Activated T-helper 1 cell treated with anti-CD3 and anti-CD28 coated beads, Interleukin-12 subunit alpha, Interleukin-12 subunit beta, Interleukin-2, Interleukin-4 antibody, amounts not matched to agents 30 ng/mL and 10 ng/mL and 1 ng/mL, durations not matched to agents 14 hours and 24 hours and 36 hours (primary cell): ENCODE measurements at regions not wholly inside any gene's neighbourhood (a gene's known extent, or its start where the extent isn't known, plus 50 kb on each side); places are given as distances from the start of the nearest gene placed in this dataset.

ENCODE experiments used
- DNase-seq: peaks from one replicate; pipeline ENCODE4 v3.0.0; 2021; ENCODE audit warnings: low spot score
- H3K27ac Mint-ChIP-seq: one replicate; pipeline ENCODE4 v1.8.0; 2021; ENCODE audit warnings: mild to moderate bottlenecking, mixed read lengths
- H3K27me3 Mint-ChIP-seq: one replicate; pipeline ENCODE4 v1.8.0; 2022; ENCODE audit warnings: mild to moderate bottlenecking, moderate library complexity, mixed read lengths; ENCODE audit not compliant: insufficient read depth
- H3K36me3 Mint-ChIP-seq: one replicate; pipeline ENCODE4 v1.8.0; 2021; ENCODE audit warnings: low read depth, mixed read lengths
- H3K4me1 Mint-ChIP-seq: one replicate; pipeline ENCODE4 v1.8.0; 2021; ENCODE audit warnings: low read depth, mixed read lengths
- H3K4me3 Mint-ChIP-seq: one replicate; pipeline ENCODE4 v1.8.0; 2021; ENCODE audit warnings: mild to moderate bottlenecking, moderate library complexity, mixed read lengths
- H3K9me3 Mint-ChIP-seq: one replicate; pipeline ENCODE4 v1.8.0; 2021; ENCODE audit warnings: mixed read lengths
- intact Hi-C: fragments of 100-400 bp; cut with micrococcal nuclease; formaldehyde crosslinking; loops from one replicate; pipeline ENCODE4 v1.15.1; 2024

- no peaks in the 10 kb centered on the region for H3K27me3 Mint-ChIP-seq
- no peaks in the 10 kb centered on the region for H3K9me3 Mint-ChIP-seq
- no peak for DNase-seq
- no peak overlapping the region for H3K4me3 Mint-ChIP-seq
- H3K4me1 Mint-ChIP-seq, result no peaks in the 10 kb centered on the region
- no peak overlapping the region for H3K27ac Mint-ChIP-seq
- H3K36me3 Mint-ChIP-seq, result no peaks in the 10 kb centered on the region
- intact Hi-C loops, result no loop called here
Observed at GRCh38 chr20:60573003-60573680, 614.9 kb downstream of the CDH26 start.

DNA sequence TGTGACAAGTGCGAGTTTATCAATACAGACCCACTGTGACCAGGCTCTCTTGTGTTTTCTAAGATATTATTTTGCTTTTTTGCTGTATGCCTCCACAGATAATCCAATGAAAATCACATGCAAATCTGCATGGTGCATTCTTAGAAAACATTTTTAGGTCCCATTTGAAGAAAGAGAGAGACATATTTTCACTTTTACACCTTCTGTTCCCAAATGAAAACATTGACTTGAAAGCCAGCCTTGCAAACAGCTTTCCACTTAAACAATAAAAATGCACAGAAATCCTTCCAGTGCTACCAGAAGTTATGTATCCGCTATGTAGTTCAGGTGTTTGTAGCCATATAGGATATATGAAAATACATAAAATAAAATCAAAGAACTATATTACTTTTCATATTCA lies 618.0 kb downstream of the CDH26 start:
- Mint-ChIP-seq H3K4me1 (no peaks in the 10 kb centered on the region), H3K27ac (no peak overlapping the region), H3K4me3 (no peak overlapping the region), H3K27me3 (no peaks in the 10 kb centered on the region), H3K36me3 (no peaks in the 10 kb centered on the region), H3K9me3 (no peaks in the 10 kb centered on the region)
- DNase-seq, result no peak
- intact Hi-C loops, result no loop called here

GRCh38 chr20:60579941-60580515 lies 621.8 kb downstream of the CDH26 start:
- DNase-seq, result no peak
- intact Hi-C loops, result no loop called here
- Mint-ChIP-seq H3K4me1 (no peaks in the 10 kb centered on the region), H3K27ac (no peak overlapping the region), H3K36me3 (no peaks in the 10 kb centered on the region), H3K9me3 (no peaks in the 10 kb centered on the region), H3K4me3 (no peak overlapping the region), H3K27me3 (no peaks in the 10 kb centered on the region)

DNA sequence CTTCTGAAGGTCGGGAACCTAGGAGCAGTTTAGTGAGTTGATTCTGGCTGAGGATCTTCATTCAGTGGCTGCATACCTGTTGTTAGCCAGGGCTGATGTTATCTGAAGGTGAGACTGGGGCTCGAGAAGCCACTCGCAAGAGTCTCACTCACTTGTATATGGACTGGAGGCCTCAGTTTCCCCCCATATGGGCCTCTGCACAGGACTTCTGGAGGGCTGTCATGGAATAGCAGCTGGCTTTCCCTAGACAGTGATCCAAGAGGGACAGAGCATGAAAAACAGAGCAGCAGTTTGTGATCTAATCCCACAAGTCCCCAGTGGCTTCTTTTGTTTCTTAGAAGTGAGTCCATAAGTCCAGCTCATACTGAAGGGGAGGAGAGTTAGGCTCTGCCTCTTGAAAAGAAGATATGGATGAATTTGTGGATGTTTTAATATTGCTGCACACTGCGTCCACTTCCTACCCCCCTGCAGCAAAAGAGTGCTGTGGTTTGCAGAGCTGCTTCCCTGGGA lies 623.4 kb downstream of the CDH26 start:
- intact Hi-C loops, result no loop called here
- no peak for DNase-seq
- H3K27ac Mint-ChIP-seq, result no peak overlapping the region

DNA sequence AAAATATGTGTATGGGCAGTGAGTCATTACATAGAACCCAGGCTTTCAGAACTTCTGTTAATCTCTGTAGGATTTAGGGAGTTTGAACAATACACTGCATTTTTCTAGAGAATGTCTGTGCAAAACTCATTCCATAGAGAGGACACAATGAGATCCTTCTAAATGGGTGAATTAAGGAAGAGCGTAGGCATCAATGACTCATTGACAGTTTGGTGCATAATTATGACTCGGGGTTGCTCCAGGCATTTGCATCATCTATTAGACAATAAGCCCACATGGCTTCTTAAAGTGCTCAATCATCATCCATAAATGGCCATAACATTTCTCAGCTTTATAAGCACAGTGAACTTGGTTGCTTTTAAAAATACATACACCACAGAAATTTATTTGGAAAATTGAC lies 625.5 kb downstream of the CDH26 start:
- Mint-ChIP-seq H3K4me3 (no peak overlapping the region), H3K27ac (no peak overlapping the region), H3K4me1 (no peaks in the 10 kb centered on the region), H3K9me3 (no peaks in the 10 kb centered on the region), H3K36me3 (no peaks in the 10 kb centered on the region), H3K27me3 (no peaks in the 10 kb centered on the region)
- intact Hi-C loops, result no loop called here
- no peak for DNase-seq

More for the DNA sequence above, 623.4 kb downstream of the CDH26 start:
- no peaks in the 10 kb centered on the region for H3K9me3 Mint-ChIP-seq
- no peaks in the 10 kb centered on the region for H3K36me3 Mint-ChIP-seq
- no peaks in the 10 kb centered on the region for H3K4me1 Mint-ChIP-seq
- H3K27me3 Mint-ChIP-seq, result no peaks in the 10 kb centered on the region
- no peak overlapping the region for H3K4me3 Mint-ChIP-seq

GRCh38 chr20:60584221-60584620 lies 626.0 kb downstream of the CDH26 start:
- intact Hi-C loops, result no loop called here
- Mint-ChIP-seq H3K4me3 (no peak overlapping the region), H3K36me3 (no peaks in the 10 kb centered on the region), H3K9me3 (no peaks in the 10 kb centered on the region), H3K27ac (no peak overlapping the region), H3K4me1 (no peaks in the 10 kb centered on the region), H3K27me3 (no peaks in the 10 kb centered on the region)
- DNase-seq, result no peak

DNA sequence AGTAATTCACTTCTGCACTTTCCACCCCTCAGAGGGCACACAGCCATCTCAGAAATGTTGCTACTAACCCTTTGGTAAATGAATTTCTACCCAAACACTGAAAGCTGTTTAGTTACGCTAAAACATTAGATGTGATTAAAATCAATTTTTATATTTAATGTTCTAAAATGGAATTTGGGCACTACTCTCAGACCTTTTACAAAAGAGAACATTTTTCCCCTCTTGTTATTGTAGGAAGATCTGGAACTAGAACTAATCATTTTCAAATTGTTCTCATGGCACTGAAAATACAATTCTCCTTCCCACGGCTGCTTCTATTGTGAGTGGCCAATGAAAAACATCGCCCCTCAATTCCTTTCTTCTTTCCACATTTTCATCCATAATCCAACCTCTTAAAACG lies 627.4 kb downstream of the CDH26 start:
- Mint-ChIP-seq H3K4me1 (no peaks in the 10 kb centered on the region), H3K4me3 (no peak overlapping the region), H3K36me3 (no peaks in the 10 kb centered on the region), H3K27me3 (no peaks in the 10 kb centered on the region), H3K27ac (no peak overlapping the region), H3K9me3 (no peaks in the 10 kb centered on the region)
- intact Hi-C loops, result no loop called here
- DNase-seq, result no peak

- intact Hi-C loops, result no loop called here
- no peaks in the 10 kb centered on the region for H3K4me1 Mint-ChIP-seq
- H3K9me3 Mint-ChIP-seq, result no peaks in the 10 kb centered on the region
- H3K36me3 Mint-ChIP-seq, result no peaks in the 10 kb centered on the region
- H3K27ac Mint-ChIP-seq, result no peak overlapping the region
- no peaks in the 10 kb centered on the region for H3K27me3 Mint-ChIP-seq
- no peak overlapping the region for H3K4me3 Mint-ChIP-seq
- no peak for DNase-seq
Observed at GRCh38 chr20:60586269-60587050, 628.2 kb downstream of the CDH26 start.

GRCh38 chr20:60587986-60588385 lies 629.8 kb downstream of the CDH26 start:
- Mint-ChIP-seq H3K4me1 (no peaks in the 10 kb centered on the region), H3K27me3 (no peaks in the 10 kb centered on the region), H3K27ac (no peak overlapping the region), H3K36me3 (no peaks in the 10 kb centered on the region), H3K4me3 (no peak overlapping the region), H3K9me3 (no peaks in the 10 kb centered on the region)
- intact Hi-C loops, result no loop called here
- DNase-seq, result no peak

GRCh38 chr20:60589623-60590022 lies 631.4 kb downstream of the CDH26 start:
- Mint-ChIP-seq H3K4me3 (no peak overlapping the region), H3K27me3 (no peaks in the 10 kb centered on the region), H3K27ac (no peak overlapping the region), H3K4me1 (no peaks in the 10 kb centered on the region), H3K36me3 (no peaks in the 10 kb centered on the region), H3K9me3 (no peaks in the 10 kb centered on the region)
- intact Hi-C loops, result no loop called here
- DNase-seq, result no peak

DNA sequence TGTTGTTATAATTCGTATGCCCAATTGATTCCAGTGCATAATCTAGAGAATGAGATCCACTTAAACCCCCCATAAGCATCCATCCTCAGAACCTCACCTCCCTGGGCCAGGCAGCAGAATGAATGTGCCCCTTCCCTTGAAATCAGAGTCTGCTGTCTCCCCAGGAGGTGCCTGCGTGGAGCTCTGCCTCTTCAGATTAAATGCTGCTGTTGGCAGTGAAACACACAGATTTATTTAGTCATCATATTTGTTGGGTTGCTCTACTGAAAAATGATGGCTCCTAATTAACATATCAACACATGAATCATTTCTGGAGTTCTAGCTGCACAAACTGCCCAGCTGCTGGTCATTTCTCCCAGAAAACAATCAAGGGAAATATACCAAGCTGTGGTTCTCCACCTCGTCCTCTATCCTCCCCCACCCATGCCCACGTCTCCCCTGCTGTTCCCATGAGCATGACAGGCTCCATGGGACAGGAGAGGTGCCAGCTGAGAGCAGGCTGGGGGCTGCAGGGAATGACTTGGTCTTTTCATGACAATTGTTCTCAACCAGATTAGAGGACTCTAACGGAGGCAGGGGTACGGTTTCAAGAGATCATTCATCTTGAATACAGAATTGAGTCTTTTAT lies 633.1 kb downstream of the CDH26 start:
- intact Hi-C loops, result no loop called here
- no peaks in the 10 kb centered on the region for H3K4me1 Mint-ChIP-seq
- no peak for DNase-seq
- H3K36me3 Mint-ChIP-seq, result no peaks in the 10 kb centered on the region
- H3K9me3 Mint-ChIP-seq, result no peaks in the 10 kb centered on the region
- H3K4me3 Mint-ChIP-seq, result no peak overlapping the region
- no peak overlapping the region for H3K27ac Mint-ChIP-seq
- no peaks in the 10 kb centered on the region for H3K27me3 Mint-ChIP-seq

DNA sequence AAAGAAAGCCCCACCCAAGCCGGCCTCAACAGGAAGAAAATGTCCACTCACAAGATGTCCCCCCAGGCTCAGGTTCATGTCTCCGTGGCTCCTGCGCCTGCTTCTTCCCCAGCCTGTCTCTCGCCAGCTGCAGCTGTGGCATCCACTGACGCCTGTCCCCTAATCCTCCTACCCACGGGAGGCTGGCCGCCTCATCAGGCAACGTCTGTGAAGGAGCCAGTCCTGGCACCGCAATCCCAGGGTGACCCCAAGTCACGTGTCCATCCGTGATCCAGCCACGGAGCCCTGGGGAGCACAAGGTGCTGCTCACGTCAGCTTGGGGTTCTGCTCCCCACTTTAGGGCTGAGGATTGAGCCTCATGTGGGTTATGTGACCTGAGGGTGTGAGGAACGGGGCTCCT lies 640.3 kb downstream of the CDH26 start:
- no peak for DNase-seq
- Mint-ChIP-seq H3K4me1 (no peaks in the 10 kb centered on the region), H3K27me3 (no peaks in the 10 kb centered on the region), H3K36me3 (no peaks in the 10 kb centered on the region), H3K4me3 (no peak overlapping the region), H3K9me3 (no peaks in the 10 kb centered on the region), H3K27ac (no peak overlapping the region)
- intact Hi-C loops, result no loop called here

- Mint-ChIP-seq H3K27ac (no peak overlapping the region), H3K36me3 (no peaks in the 10 kb centered on the region), H3K27me3 (no peaks in the 10 kb centered on the region), H3K4me1 (no peaks in the 10 kb centered on the region), H3K4me3 (no peak overlapping the region), H3K9me3 (no peaks in the 10 kb centered on the region)
- intact Hi-C loops, result no loop called here
- no peak for DNase-seq
Observed at GRCh38 chr20:60599381-60599780, 641.2 kb downstream of the CDH26 start.
